Spleen (tissue), 7 donors: ENCODE measurements at regions not wholly inside any gene's neighbourhood (a gene's known extent, or its start where the extent isn't known, plus 50 kb on each side); places are given as distances from the start of the nearest gene placed in this dataset.

ENCODE experiments used
- POLR2AphosphoS5 ChIP-seq, 3 donors: sonication (generic); formaldehyde crosslinking; IDR thresholded peaks; one replicate each; pipeline ENCODE4 v1.5.1; 2017; ENCODE audit warnings: antibody characterized with exemption in 3 of 3
- TF ChIP-seq, protein P1 (sequence below), 11 experiments: fragments of 200-600 bp in 7 of 11; fragments of 450-650 bp in 4 of 11; sonication (generic) in 4 of 11; IDR thresholded peaks in 8 of 11; conservative IDR thresholded peaks in 3 of 11; 1 replicate in 7 of 11; 2 replicates in 4 of 11; pipeline versions ENCODE4 v1.4.0 to v1.8.0; 2016 to 2021; ENCODE audit warnings: antibody characterized with exemption in 11 of 11, inconsistent platforms in 4 of 11, mild to moderate bottlenecking in 1 of 11
- donor health status: DM: no; HTN: no; CAD: no; lungs with moderate emphysema.
- donor health status: DM: no; HTN: no; CAD: no.
- donor health status: DM: no; HTN: no; CAD: no.

- TF ChIP-seq, protein P1, sequence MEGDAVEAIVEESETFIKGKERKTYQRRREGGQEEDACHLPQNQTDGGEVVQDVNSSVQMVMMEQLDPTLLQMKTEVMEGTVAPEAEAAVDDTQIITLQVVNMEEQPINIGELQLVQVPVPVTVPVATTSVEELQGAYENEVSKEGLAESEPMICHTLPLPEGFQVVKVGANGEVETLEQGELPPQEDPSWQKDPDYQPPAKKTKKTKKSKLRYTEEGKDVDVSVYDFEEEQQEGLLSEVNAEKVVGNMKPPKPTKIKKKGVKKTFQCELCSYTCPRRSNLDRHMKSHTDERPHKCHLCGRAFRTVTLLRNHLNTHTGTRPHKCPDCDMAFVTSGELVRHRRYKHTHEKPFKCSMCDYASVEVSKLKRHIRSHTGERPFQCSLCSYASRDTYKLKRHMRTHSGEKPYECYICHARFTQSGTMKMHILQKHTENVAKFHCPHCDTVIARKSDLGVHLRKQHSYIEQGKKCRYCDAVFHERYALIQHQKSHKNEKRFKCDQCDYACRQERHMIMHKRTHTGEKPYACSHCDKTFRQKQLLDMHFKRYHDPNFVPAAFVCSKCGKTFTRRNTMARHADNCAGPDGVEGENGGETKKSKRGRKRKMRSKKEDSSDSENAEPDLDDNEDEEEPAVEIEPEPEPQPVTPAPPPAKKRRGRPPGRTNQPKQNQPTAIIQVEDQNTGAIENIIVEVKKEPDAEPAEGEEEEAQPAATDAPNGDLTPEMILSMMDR (IDR thresholded peaks at IDR 0.05 in 8 of 11, conservative IDR thresholded peaks at IDR 0.05 in 3 of 11): no peak
- TF ChIP-seq POLR2AphosphoS5 (IDR thresholded peaks at IDR 0.05): no peak
These were observed 160.7 kb upstream of the COL8A1 start for GRCh38 chr3:99477650-99478049.
